HEK293T (cell line): ENCODE measurements at regions not wholly inside any gene's neighbourhood (a gene's known extent, or its start where the extent isn't known, plus 50 kb on each side); places are given as distances from the start of the nearest gene placed in this dataset.

ENCODE experiments used
- CTCF ChIA-PET: fragments of 350-600 bp; formaldehyde crosslinking; extraction: SDS; loops from one replicate; lab custom pipeline; 2021; ENCODE audit warnings: antibody characterized with exemption, inconsistent platforms; lab: Yijun Ruan, JAX
- POLR2A ChIA-PET: fragments of 350-600 bp; formaldehyde crosslinking; extraction: SDS; loops from one replicate; lab custom pipeline; 2020; ENCODE audit warnings: antibody characterized with exemption, inconsistent platforms; lab: Yijun Ruan, JAX
- DNase-seq: peaks from one replicate; pipeline ENCODE4 v3.0.0; 2012; ENCODE audit warnings: mixed read lengths; ENCODE audit errors: extremely low spot score
- ARNT ChIP-seq: fragments of 450-650 bp; IDR thresholded peaks from 2 replicates; pipeline ENCODE4 v1.6.1; 2017; ENCODE audit warnings: mild to moderate bottlenecking
- BHLHE40 ChIP-seq: fragments of 450-650 bp; IDR thresholded peaks from 2 replicates; pipeline ENCODE4 v1.6.1; 2016; ENCODE audit warnings: mild to moderate bottlenecking, moderate library complexity, borderline replicate concordance
- CTBP1 ChIP-seq: fragments of 450-650 bp; IDR thresholded peaks from 2 replicates; pipeline ENCODE4 v1.6.1; 2016; ENCODE audit warnings: borderline replicate concordance
- ELF4 ChIP-seq: fragments of 450-650 bp; IDR thresholded peaks from 2 replicates; pipeline ENCODE4 v1.6.1; 2017; ENCODE audit warnings: antibody characterized with exemption
- FOXA1 ChIP-seq: fragments of 450-650 bp; IDR thresholded peaks from 2 replicates; pipeline ENCODE4 v1.6.1; 2016; ENCODE audit warnings: mild to moderate bottlenecking
- FOXK2 ChIP-seq: fragments of 450-650 bp; IDR thresholded peaks from 2 replicates; pipeline ENCODE4 v1.6.1; 2016; ENCODE audit warnings: mild to moderate bottlenecking
- FOXM1 ChIP-seq: fragments of 450-650 bp; IDR thresholded peaks from 2 replicates; pipeline ENCODE4 v1.6.1; 2017; ENCODE audit warnings: mild to moderate bottlenecking, borderline replicate concordance
- HDGF ChIP-seq: fragments of 450-650 bp; IDR thresholded peaks from 2 replicates; pipeline ENCODE4 v1.6.1; 2017; ENCODE audit warnings: antibody characterized with exemption, borderline replicate concordance
- L3MBTL2 ChIP-seq: fragments of 450-650 bp; conservative IDR thresholded peaks from 2 replicates; pipeline ENCODE4 v1.6.1; 2016; ENCODE audit warnings: mild to moderate bottlenecking
- LEF1 ChIP-seq: fragments of 450-650 bp; IDR thresholded peaks from 2 replicates; pipeline ENCODE4 v1.6.1; 2017; ENCODE audit warnings: mild to moderate bottlenecking, borderline replicate concordance
- NFRKB ChIP-seq: fragments of 450-650 bp; IDR thresholded peaks from 2 replicates; pipeline ENCODE4 v1.6.1; 2016; ENCODE audit warnings: mild to moderate bottlenecking, moderate library complexity
- PKNOX1 ChIP-seq: fragments of 450-650 bp; IDR thresholded peaks from 2 replicates; pipeline ENCODE4 v1.6.1; 2016
- SP1 ChIP-seq: fragments of 450-650 bp; IDR thresholded peaks from 2 replicates; pipeline ENCODE4 v1.6.1; 2017
- SUZ12 ChIP-seq: fragments of 450-650 bp; IDR thresholded peaks from 2 replicates; pipeline ENCODE4 v1.6.1; 2016; ENCODE audit warnings: mild to moderate bottlenecking
- TARDBP ChIP-seq: fragments of 450-650 bp; IDR thresholded peaks from 2 replicates; pipeline ENCODE4 v1.6.1; 2016
- ZNF384 ChIP-seq: fragments of 450-650 bp; IDR thresholded peaks from 2 replicates; pipeline ENCODE4 v1.6.1; 2016

GRCh38 chr6:100186552-100186951 lies 192.5 kb upstream of the MCHR2 start:
- no peak for DNase-seq
- CTCF ChIA-PET: interaction anchor here (1.0 kb wide), 1 partner anchor 10 kb away, joined by 3 read pairs; no protein-coding TSS in a partner anchor
- TF ChIP-seq ARNT (no peak), NFRKB (no peak), PKNOX1 (no peak), CTBP1 (no peak)
- POLR2A ChIA-PET: no interaction called here

- CTCF ChIA-PET: no interaction called here
- DNase-seq: no peak
- TF ChIP-seq BHLHE40: no peak
- TF ChIP-seq FOXM1: no peak
- no peak for TF ChIP-seq SUZ12
- no peak for TF ChIP-seq CTBP1
- TF ChIP-seq LEF1: no peak
- POLR2A ChIA-PET: no interaction called here
Measured at GRCh38 chr6:100185615-100186014, 191.6 kb upstream of the MCHR2 start.

- DNase-seq: no peak
- ChIA-PET CTCF (no interaction called here), POLR2A (no interaction called here)
- TF ChIP-seq PKNOX1 (no peak), NFRKB (no peak), FOXA1 (no peak), HDGF (no peak), FOXM1 (no peak), ZNF384 (no peak), FOXK2 (no peak), SP1 (no peak), L3MBTL2 (no peak), SUZ12 (no peak), ELF4 (no peak), LEF1 (no peak), TARDBP (no peak), CTBP1 (no peak), ARNT (no peak), BHLHE40 (no peak)
Measured at GRCh38 chr6:100184473-100184872, 190.4 kb upstream of the MCHR2 start.

GRCh38 chr6:100182313-100182712 lies 188.3 kb upstream of the MCHR2 start:
- ChIA-PET CTCF (interaction anchor here (0.6 kb wide), 1 partner anchor 362 kb away, joined by 3 read pairs; no protein-coding TSS in a partner anchor), POLR2A (no interaction called here)
- no peak for DNase-seq
- TF ChIP-seq FOXM1 (no peak), ELF4 (no peak), SUZ12 (no peak), BHLHE40 (no peak), PKNOX1 (no peak), TARDBP (no peak), FOXA1 (no peak), FOXK2 (no peak), SP1 (no peak), ARNT (no peak), LEF1 (no peak), L3MBTL2 (no peak), NFRKB (no peak), CTBP1 (no peak), ZNF384 (no peak), HDGF (no peak)

- POLR2A ChIA-PET: interaction anchor here (0.6 kb wide), 1 partner anchor 283 kb away, joined by 3 read pairs; the partner anchor contains the start of gene SIM1
- DNase-seq: no peak
- no peak for TF ChIP-seq BHLHE40
- TF ChIP-seq LEF1: no peak
- TF ChIP-seq FOXA1: no peak
- no peak for TF ChIP-seq FOXM1
- no peak for TF ChIP-seq ARNT
- TF ChIP-seq PKNOX1: no peak
- no peak for TF ChIP-seq CTBP1
- no peak for TF ChIP-seq NFRKB
- no peak for TF ChIP-seq SUZ12
- no peak for TF ChIP-seq L3MBTL2
- no peak for TF ChIP-seq TARDBP
- TF ChIP-seq ELF4: no peak
- no peak for TF ChIP-seq SP1
- no peak for TF ChIP-seq ZNF384
- TF ChIP-seq FOXK2: no peak
- TF ChIP-seq HDGF: no peak
- CTCF ChIA-PET: no interaction called here
Measured at GRCh38 chr6:100181309-100181708, 187.3 kb upstream of the MCHR2 start.

- POLR2A ChIA-PET: no interaction called here
- CTCF ChIA-PET: interaction anchor here (0.6 kb wide), 1 partner anchor 56 kb away, joined by 4 read pairs; no protein-coding TSS in a partner anchor
- TF ChIP-seq FOXM1: no peak
- TF ChIP-seq L3MBTL2: no peak
- TF ChIP-seq HDGF: no peak
- TF ChIP-seq ZNF384: no peak
- no peak for DNase-seq
Measured at GRCh38 chr6:100179576-100179975, 185.6 kb upstream of the MCHR2 start.
